Neural cell (in vitro differentiated cells): ENCODE measurements at regions not wholly inside any gene's neighbourhood (a gene's known extent, or its start where the extent isn't known, plus 50 kb on each side); places are given as distances from the start of the nearest gene placed in this dataset.

ENCODE experiments used
- H2AFZ ChIP-seq: fragments of 200-600, 300-800 bp; sonication (generic), shearing (Covaris generic); 2 replicates; pipeline ENCODE4 v1.6.0; 2014; ENCODE audit warnings: low read depth, mild to moderate bottlenecking, antibody characterized with exemption, low read length, moderate library complexity
- H3F3A ChIP-seq: fragments of 200-600 bp; shearing (Covaris generic); 2 replicates; pipeline ENCODE4 v1.6.1; 2016; ENCODE audit warnings: mild to moderate bottlenecking, moderate library complexity, mixed read lengths, antibody characterized with exemption, low read length; ENCODE audit not compliant: insufficient read depth, poor library complexity, severe bottlenecking
- H3K27ac ChIP-seq: fragments of 200-600, 300-800 bp; sonication (generic), shearing (Covaris generic); 2 replicates; pipeline ENCODE4 v1.5.1; 2014; ENCODE audit warnings: mild to moderate bottlenecking, low read length, moderate library complexity
- H3K27me3 ChIP-seq: fragments of 300-800, 200-600 bp; sonication (generic), shearing (Covaris generic); 2 replicates; pipeline ENCODE4 v1.6.0; 2014; ENCODE audit warnings: mild to moderate bottlenecking, low read depth, low read length, moderate library complexity; ENCODE audit not compliant: insufficient read depth
- H3K36me3 ChIP-seq: fragments of 300-800, 200-600 bp; sonication (generic), shearing (Covaris generic); 2 replicates; pipeline ENCODE4 v1.5.1; 2014; ENCODE audit warnings: mild to moderate bottlenecking, antibody characterized with exemption, low read length, moderate library complexity; ENCODE audit not compliant: insufficient read depth
- H3K4me2 ChIP-seq: fragments of 300-800, 200-600 bp; sonication (generic), shearing (Covaris generic); 2 replicates; pipeline ENCODE4 v1.6.0; 2014; ENCODE audit warnings: mild to moderate bottlenecking, low read length
- H3K4me3 ChIP-seq: fragments of 300-800, 200-600 bp; sonication (generic), shearing (Covaris generic); 2 replicates; pipeline ENCODE4 v1.5.1; 2014; ENCODE audit warnings: mild to moderate bottlenecking, low read length, moderate library complexity
- H3K79me2 ChIP-seq: fragments of 200-600 bp; shearing (Covaris generic); replicated peaks from 2 replicates; pipeline ENCODE4 v1.6.0; 2014; ENCODE audit warnings: mild to moderate bottlenecking, low read length, moderate library complexity; ENCODE audit not compliant: insufficient read depth
- H3K9ac ChIP-seq: fragments of 300-800, 200-600 bp; sonication (generic), shearing (Covaris generic); 2 replicates; pipeline ENCODE4 v1.6.1; 2016; ENCODE audit warnings: mild to moderate bottlenecking, low read length, mixed read lengths
- H3K9me2 ChIP-seq: fragments of 200-600 bp; shearing (Covaris generic); 2 replicates; pipeline ENCODE4 v1.6.1; 2016; ENCODE audit warnings: mild to moderate bottlenecking, low read length, mixed read lengths; ENCODE audit not compliant: insufficient read depth
- H3K9me3 ChIP-seq: fragments of 200-600, 300-800 bp; sonication (generic), shearing (Covaris generic); 2 replicates; pipeline ENCODE4 v1.6.1; 2016; ENCODE audit warnings: mild to moderate bottlenecking, mixed run types, low read length, moderate library complexity, mixed read lengths
- H4K20me1 ChIP-seq: fragments of 200-600 bp; shearing (Covaris generic); 2 replicates; pipeline ENCODE4 v1.6.1; 2016; ENCODE audit warnings: mild to moderate bottlenecking, mixed run types; ENCODE audit not compliant: insufficient read depth
- CTCF ChIP-seq: fragments of 450-650 bp; IDR thresholded peaks from 2 replicates; pipeline ENCODE4 v1.5.1; 2014; ENCODE audit warnings: antibody characterized with exemption, mild to moderate bottlenecking, moderate library complexity; ENCODE audit not compliant: poor library complexity, severe bottlenecking
- EP300 ChIP-seq: fragments of 450-650 bp; conservative IDR thresholded peaks from 2 replicates; pipeline ENCODE4 v1.6.1; 2014; ENCODE audit warnings: antibody characterized with exemption, mild to moderate bottlenecking, moderate library complexity; ENCODE audit not compliant: poor library complexity, severe bottlenecking
- EZH2 ChIP-seq: fragments of 200-600, 300-800 bp; shearing (Covaris generic), sonication (generic); IDR thresholded peaks from 2 replicates; pipeline ENCODE4 v1.6.1; 2014; ENCODE audit warnings: antibody characterized with exemption, low read length, borderline replicate concordance, mild to moderate bottlenecking; ENCODE audit not compliant: insufficient read depth, poor library complexity, severe bottlenecking
- MXI1 ChIP-seq: fragments of 450-650 bp; conservative IDR thresholded peaks from 2 replicates; pipeline ENCODE4 v1.6.1; 2014; ENCODE audit warnings: antibody characterized with exemption, mild to moderate bottlenecking; ENCODE audit not compliant: poor library complexity, severe bottlenecking
- POLR2AphosphoS5 ChIP-seq: IDR thresholded peaks from 2 replicates; pipeline ENCODE4 v1.6.1; 2012
- RAD21 ChIP-seq: fragments of 450-650 bp; conservative IDR thresholded peaks from 2 replicates; pipeline ENCODE4 v1.6.1; 2014; ENCODE audit warnings: antibody characterized with exemption, mild to moderate bottlenecking, moderate library complexity
- REST ChIP-seq: IDR thresholded peaks from 2 replicates; pipeline ENCODE4 v1.6.1; 2012; ENCODE audit warnings: borderline replicate concordance
- SMC3 ChIP-seq: fragments of 450-650 bp; conservative IDR thresholded peaks from 2 replicates; pipeline ENCODE4 v1.6.1; 2014; ENCODE audit warnings: antibody characterized with exemption, mild to moderate bottlenecking, moderate library complexity; ENCODE audit not compliant: poor library complexity
- TAF1 ChIP-seq: IDR thresholded peaks from 2 replicates; pipeline ENCODE4 v1.6.1; 2012; ENCODE audit warnings: low read depth

- no peaks in the 10 kb centered on the region for H3K9me3 ChIP-seq
Observed at GRCh38 chr21:19609611-19610010, 1206.0 kb upstream of the TMPRSS15 start.

GRCh38 chr21:19621837-19622496 lies 1218.4 kb upstream of the TMPRSS15 start:
- no peaks in the 10 kb centered on the region for H3K36me3 ChIP-seq
- no peak overlapping the region for H3K4me2 ChIP-seq
- no peak overlapping the region for H2AFZ ChIP-seq
- no peaks in the 10 kb centered on the region for H3K9me3 ChIP-seq
- H3F3A ChIP-seq: no peaks in the 10 kb centered on the region
- H3K27me3 ChIP-seq: no peaks in the 10 kb centered on the region
- H3K9ac ChIP-seq: no peak overlapping the region
- no peak for TF ChIP-seq CTCF
- no peak for TF ChIP-seq EP300
- no peak for TF ChIP-seq TAF1
- no peak for TF ChIP-seq MXI1
- TF ChIP-seq SMC3: no peak
- no peak for TF ChIP-seq RAD21
- TF ChIP-seq POLR2AphosphoS5: no peak
- no peak for TF ChIP-seq EZH2
- no peak for TF ChIP-seq REST
- H3K79me2 ChIP-seq: no peaks in the 10 kb centered on the region
- H3K4me3 ChIP-seq: no peak overlapping the region
- no peak overlapping the region for H3K27ac ChIP-seq
- no peaks in the 10 kb centered on the region for H4K20me1 ChIP-seq
- no peaks in the 10 kb centered on the region for H3K9me2 ChIP-seq

More at GRCh38 chr21:19609611-19610010, 1206.0 kb upstream of the TMPRSS15 start:
- Histone ChIP-seq H3K27ac (no peak overlapping the region), H3K9me2 (no peaks in the 10 kb centered on the region), H3K9ac (no peak overlapping the region), H4K20me1 (no peaks in the 10 kb centered on the region), H3K79me2 (no peaks in the 10 kb centered on the region), H3K36me3 (no peaks in the 10 kb centered on the region), H3F3A (no peaks in the 10 kb centered on the region), H3K27me3 (no peaks in the 10 kb centered on the region), H2AFZ (no peak overlapping the region), H3K4me2 (no peak overlapping the region), H3K4me3 (no peak overlapping the region)
- no peak for TF ChIP-seq EZH2
- TF ChIP-seq CTCF: no peak
- no peak for TF ChIP-seq MXI1
